Stimulated activated CD4-positive, alpha-beta T cell treated with anti-CD3 and anti-CD28 coated beads, Interleukin-12 subunit alpha, Interleukin-12 subunit beta, amount 100 ng/mL, for 48 hours (primary cell): ENCODE measurements at regions not wholly inside any gene's neighbourhood (a gene's known extent, or its start where the extent isn't known, plus 50 kb on each side); places are given as distances from the start of the nearest gene placed in this dataset.
"Not testable (repeated sequence)": the region's sequence is repeated elsewhere in the genome, so short reads cannot be mapped to it uniquely, and the experiment has no call there.

Source experiments
- DNase-seq, 3 donors: peaks; one replicate each; pipeline ENCODE4 v3.0.0-alpha.2; 2020; ENCODE audit warnings: low read depth in 2 of 3, low spot score in 1 of 3

- DNase-seq, result no peak
Measured at GRCh38 chr6:170098428-170099170, 192.3 kb downstream of the DLL1 start.

GRCh38 chr6:170097505-170098427 is 193.1 kb downstream of the DLL1 start:
- no peak for DNase-seq

- no peak for DNase-seq
Measured at GRCh38 chr6:170096803-170097504, 193.9 kb downstream of the DLL1 start.

DNA sequence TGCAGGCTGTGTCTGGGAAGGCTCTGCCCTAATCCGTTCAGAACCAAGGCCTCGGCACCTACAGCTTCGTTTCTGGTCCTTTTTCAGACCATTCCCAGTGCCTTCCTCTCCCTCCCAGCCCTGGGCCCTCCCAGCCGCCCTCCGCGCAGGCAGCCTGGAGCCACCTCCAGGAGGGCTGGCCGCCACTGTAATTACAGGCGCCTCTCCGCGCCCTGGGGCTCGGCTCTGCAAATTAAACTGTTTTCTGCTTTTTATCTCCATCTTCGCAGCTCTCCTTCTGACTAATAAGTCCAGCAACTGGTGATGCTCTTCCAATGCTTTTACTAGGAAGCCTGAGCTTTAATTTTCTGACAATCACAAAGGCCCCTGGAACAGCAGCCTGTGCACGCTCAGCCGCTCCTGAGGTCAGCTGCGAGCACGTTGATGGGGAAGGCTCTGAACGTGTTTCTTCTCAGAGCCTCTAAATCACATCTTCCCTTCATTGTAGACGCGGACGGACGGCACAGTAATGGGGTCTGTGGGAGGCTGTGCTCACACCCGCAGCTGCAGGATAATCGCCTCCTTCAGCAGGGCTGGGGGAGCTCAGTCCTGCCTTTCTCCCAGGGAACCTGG is 194.6 kb downstream of the DLL1 start:
- DNase-seq, result no peak

DNA sequence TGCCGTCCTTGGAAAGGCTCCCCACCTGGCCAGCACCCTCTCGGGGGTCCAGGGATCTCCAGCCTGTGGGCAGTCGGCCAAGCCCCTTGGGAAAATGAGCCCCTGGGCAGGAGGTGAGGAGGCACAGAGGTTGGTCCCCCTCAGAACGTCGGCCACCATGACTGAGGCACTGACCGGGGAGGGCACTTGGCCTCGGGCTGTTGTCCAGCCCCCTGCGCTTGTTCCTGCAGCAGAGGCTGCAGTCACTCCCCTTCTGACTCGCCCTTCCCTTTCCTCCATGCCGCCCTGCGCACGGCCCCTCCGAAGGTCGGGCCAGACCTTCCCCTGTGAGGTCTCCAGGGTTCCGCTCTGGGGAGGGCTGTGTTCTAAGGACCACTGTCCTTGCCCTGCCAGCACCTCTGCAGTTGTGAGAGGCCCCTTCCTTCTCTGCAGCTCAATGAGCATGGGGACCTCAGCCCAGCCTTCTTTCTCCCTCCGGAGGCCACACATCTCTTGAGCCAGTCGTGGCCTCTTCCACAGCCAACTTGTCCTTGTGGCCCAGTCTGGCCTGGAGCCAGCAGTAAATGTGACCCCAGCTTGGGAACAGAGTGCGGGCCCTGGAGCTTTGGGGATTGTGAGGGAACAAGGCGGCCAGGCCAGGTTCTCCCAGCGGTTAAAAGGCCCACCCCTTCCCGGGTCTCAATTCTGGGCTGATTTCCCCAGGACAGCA is 195.5 kb downstream of the DLL1 start:
- no peak for DNase-seq

- DNase-seq, result no peak
Measured at GRCh38 chr6:170094686-170095272, 196.1 kb downstream of the DLL1 start.

- no peak for DNase-seq
Measured at GRCh38 chr6:170093658-170094596, 197.0 kb downstream of the DLL1 start.

DNA sequence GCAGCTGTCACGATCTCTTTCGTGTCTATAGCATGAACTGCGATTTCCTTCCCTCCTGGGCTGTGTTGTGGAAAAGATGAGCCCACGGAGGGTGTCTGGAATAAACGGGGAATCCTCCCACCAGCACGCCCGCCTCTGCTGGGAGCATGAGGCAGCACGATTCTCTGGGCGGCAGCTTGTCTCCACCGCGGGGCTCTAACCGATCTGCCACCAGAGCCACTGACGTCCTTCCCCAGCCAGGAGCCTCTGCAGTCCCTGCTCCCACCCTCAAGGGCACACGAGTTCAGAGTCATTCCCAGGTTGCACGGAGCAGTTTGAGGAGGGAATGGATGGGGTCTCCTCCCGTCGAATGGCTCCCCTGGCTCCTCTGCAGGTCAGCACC is 197.6 kb downstream of the DLL1 start:
- DNase-seq, result no peak

- DNase-seq, result no peak
Measured at GRCh38 chr6:170092826-170093225, 198.1 kb downstream of the DLL1 start.

DNA sequence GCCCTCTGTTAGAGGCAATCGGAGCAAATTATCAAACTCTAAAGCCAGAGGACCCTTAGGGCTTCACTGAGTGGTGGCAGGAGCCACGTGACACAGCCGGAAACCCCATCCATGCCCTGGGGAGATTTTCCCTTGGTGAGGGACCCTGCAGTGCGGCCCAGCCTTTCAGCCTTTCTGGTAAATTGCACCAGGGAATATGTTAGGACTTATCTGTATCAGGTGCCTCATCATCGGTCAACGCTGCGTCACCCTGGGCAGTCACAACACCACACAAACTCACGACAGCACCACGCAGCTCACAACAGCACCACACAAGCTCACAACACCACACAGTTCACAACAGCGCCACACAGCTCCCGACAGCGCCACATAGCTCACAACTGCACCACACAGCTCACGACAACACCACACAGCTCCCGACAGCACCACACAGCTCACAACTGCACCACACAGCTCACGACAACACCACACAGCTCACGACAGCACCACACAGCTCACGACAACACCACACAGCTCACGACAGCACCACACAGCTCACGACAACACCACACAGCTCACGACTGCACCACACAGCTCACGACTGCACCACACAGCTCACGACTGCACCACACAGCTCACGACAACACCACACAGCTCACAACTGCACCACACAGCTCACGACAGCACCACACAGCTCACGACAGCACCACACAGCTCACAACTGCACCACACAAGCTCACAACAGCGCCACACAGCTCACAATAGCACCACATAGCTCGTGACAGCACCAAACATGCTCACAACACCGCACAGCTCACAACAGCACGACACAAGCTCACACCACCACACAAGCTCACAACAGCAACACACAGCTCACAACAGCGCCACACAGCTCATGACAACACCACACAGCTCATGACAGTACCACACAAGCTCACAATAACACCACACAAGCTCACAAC is 199.0 kb downstream of the DLL1 start:
- DNase-seq, result no peak

- no peak for DNase-seq
Measured at GRCh38 chr6:170091000-170091638, 199.8 kb downstream of the DLL1 start.

GRCh38 chr6:170090561-170090960 is 200.3 kb downstream of the DLL1 start:
- DNase-seq, result no peak

- DNase-seq, result no peak
Measured at GRCh38 chr6:170089963-170090362, 200.9 kb downstream of the DLL1 start.

- no peak for DNase-seq
Measured at GRCh38 chr6:170088582-170088955, 202.3 kb downstream of the DLL1 start.

- DNase-seq, result peak; percentile 5 to 42 (median 34)
Measured at GRCh38 chr6:170087941-170088581, 202.8 kb downstream of the DLL1 start.

- not testable (repeated sequence) for DNase-seq
Measured at GRCh38 chr6:170087421-170087780, 203.5 kb downstream of the DLL1 start.
